A549 (cell line): ENCODE measurements at regions not wholly inside any gene's neighbourhood (a gene's known extent, or its start where the extent isn't known, plus 50 kb on each side); places are given as distances from the start of the nearest gene placed in this dataset.

Experiments used
- POLR2A ChIP-seq: IDR thresholded peaks from 2 replicates; pipeline ENCODE4 v1.6.1; 2012; ENCODE audit warnings: mild to moderate bottlenecking, low read length
- RAD21 ChIP-seq, 2 experiments: fragments of >200 bp in 1 of 2; sonication (Bioruptor Twin) in 1 of 2; formaldehyde crosslinking in 1 of 2; IDR thresholded peaks in 1 of 2; conservative IDR thresholded peaks in 1 of 2; 2 replicates in 1 of 2; 3 replicates in 1 of 2; pipeline ENCODE4 v1.6.1; 2012 to 2018; ENCODE audit warnings: inconsistent platforms in 1 of 2
- ZFP36 ChIP-seq: fragments of 450-650 bp; IDR thresholded peaks from 2 replicates; pipeline ENCODE4 v1.6.1; 2014; ENCODE audit warnings: borderline replicate concordance; ENCODE audit not compliant: partially characterized antibody
- TF ChIP-seq, protein P1 (sequence below): fragments of >200 bp; sonication (Bioruptor Twin); formaldehyde crosslinking; IDR thresholded peaks from 3 replicates; pipeline ENCODE4 v1.5.1; 2016
- TF ChIP-seq, protein P2 (sequence below): fragments of 200-600 bp; sonication (generic); IDR thresholded peaks from 2 replicates; pipeline ENCODE4 v1.6.1; 2016; ENCODE audit warnings: antibody characterized with exemption, mild to moderate bottlenecking, moderate library complexity
- TF ChIP-seq, protein P3 (sequence below): IDR thresholded peaks from 2 replicates; pipeline ENCODE4 v1.6.1; 2012; ENCODE audit warnings: low read depth, borderline replicate concordance

DNA sequence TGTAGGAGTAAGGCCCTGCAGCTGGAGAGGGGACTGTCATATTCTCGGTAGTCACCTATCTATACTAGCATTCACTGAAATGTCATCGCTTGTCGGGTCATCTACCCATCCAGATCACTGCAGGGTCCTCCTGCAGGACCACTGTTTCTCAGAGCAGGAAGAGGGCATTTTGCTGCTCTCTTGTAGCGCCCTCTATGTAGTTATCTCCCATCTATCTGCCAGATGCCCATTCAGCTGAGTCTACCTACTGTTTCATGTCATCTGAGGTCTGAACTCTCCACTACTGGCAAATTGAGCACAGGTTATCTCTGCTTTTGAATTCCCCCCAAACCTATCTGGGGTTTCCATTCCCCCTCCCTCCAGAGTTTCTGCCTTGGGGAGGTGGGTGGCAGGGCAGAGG, 258.2 kb upstream of the FOXD3 start:
- TF ChIP-seq POLR2A: no peak
- TF ChIP-seq, protein P1, sequence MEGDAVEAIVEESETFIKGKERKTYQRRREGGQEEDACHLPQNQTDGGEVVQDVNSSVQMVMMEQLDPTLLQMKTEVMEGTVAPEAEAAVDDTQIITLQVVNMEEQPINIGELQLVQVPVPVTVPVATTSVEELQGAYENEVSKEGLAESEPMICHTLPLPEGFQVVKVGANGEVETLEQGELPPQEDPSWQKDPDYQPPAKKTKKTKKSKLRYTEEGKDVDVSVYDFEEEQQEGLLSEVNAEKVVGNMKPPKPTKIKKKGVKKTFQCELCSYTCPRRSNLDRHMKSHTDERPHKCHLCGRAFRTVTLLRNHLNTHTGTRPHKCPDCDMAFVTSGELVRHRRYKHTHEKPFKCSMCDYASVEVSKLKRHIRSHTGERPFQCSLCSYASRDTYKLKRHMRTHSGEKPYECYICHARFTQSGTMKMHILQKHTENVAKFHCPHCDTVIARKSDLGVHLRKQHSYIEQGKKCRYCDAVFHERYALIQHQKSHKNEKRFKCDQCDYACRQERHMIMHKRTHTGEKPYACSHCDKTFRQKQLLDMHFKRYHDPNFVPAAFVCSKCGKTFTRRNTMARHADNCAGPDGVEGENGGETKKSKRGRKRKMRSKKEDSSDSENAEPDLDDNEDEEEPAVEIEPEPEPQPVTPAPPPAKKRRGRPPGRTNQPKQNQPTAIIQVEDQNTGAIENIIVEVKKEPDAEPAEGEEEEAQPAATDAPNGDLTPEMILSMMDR: no peak
- TF ChIP-seq ZFP36: no peak
- TF ChIP-seq RAD21 (conservative IDR thresholded peaks at IDR 0.05 in 1 of 2, IDR thresholded peaks at IDR 0.05 in 1 of 2): no peak
- TF ChIP-seq, protein P2, sequence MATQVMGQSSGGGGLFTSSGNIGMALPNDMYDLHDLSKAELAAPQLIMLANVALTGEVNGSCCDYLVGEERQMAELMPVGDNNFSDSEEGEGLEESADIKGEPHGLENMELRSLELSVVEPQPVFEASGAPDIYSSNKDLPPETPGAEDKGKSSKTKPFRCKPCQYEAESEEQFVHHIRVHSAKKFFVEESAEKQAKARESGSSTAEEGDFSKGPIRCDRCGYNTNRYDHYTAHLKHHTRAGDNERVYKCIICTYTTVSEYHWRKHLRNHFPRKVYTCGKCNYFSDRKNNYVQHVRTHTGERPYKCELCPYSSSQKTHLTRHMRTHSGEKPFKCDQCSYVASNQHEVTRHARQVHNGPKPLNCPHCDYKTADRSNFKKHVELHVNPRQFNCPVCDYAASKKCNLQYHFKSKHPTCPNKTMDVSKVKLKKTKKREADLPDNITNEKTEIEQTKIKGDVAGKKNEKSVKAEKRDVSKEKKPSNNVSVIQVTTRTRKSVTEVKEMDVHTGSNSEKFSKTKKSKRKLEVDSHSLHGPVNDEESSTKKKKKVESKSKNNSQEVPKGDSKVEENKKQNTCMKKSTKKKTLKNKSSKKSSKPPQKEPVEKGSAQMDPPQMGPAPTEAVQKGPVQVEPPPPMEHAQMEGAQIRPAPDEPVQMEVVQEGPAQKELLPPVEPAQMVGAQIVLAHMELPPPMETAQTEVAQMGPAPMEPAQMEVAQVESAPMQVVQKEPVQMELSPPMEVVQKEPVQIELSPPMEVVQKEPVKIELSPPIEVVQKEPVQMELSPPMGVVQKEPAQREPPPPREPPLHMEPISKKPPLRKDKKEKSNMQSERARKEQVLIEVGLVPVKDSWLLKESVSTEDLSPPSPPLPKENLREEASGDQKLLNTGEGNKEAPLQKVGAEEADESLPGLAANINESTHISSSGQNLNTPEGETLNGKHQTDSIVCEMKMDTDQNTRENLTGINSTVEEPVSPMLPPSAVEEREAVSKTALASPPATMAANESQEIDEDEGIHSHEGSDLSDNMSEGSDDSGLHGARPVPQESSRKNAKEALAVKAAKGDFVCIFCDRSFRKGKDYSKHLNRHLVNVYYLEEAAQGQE: no peak
- TF ChIP-seq, protein P3, sequence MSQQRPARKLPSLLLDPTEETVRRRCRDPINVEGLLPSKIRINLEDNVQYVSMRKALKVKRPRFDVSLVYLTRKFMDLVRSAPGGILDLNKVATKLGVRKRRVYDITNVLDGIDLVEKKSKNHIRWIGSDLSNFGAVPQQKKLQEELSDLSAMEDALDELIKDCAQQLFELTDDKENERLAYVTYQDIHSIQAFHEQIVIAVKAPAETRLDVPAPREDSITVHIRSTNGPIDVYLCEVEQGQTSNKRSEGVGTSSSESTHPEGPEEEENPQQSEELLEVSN: no peak
